Cardiac muscle cell (in vitro differentiated cells and primary cell): ENCODE measurements at regions not wholly inside any gene's neighbourhood (a gene's known extent, or its start where the extent isn't known, plus 50 kb on each side); places are given as distances from the start of the nearest gene placed in this dataset.

Experiments used
- DNase-seq, 2 donors: peaks; one replicate each; pipeline versions ENCODE4 v3.0.0 to v3.0.0-alpha.2; 2010 to 2017; ENCODE audit warnings: low read depth in 1 of 2, low spot score in 1 of 2
- H3K27ac ChIP-seq: fragments of 200-600 bp; sonication (generic); 2 replicates; pipeline ENCODE4 v1.5.1; 2016
- H3K27me3 ChIP-seq: fragments of 200-600 bp; sonication (generic); 2 replicates; pipeline ENCODE4 v1.6.0; 2016; ENCODE audit warnings: control low read depth
- H3K36me3 ChIP-seq: fragments of 200-600 bp; sonication (generic); 2 replicates; pipeline ENCODE4 v1.5.1; 2016; ENCODE audit warnings: control low read depth
- H3K4me1 ChIP-seq: fragments of 200-600 bp; sonication (generic); 2 replicates; pipeline ENCODE4 v1.8.1; 2017; ENCODE audit warnings: low read depth, mild to moderate bottlenecking, mixed run types
- H3K4me3 ChIP-seq: fragments of 200-600 bp; sonication (generic); 2 replicates; pipeline ENCODE4 v1.5.1; 2016; ENCODE audit warnings: mild to moderate bottlenecking
- H3K9me3 ChIP-seq: fragments of 200-600 bp; sonication (generic); 2 replicates; pipeline ENCODE4 v1.5.1; 2017; ENCODE audit warnings: low read depth, mild to moderate bottlenecking, control low read depth
- TF ChIP-seq, protein P1 (sequence below): IDR thresholded peaks from 2 replicates; pipeline ENCODE4 v1.5.1; 2012; ENCODE audit warnings: low read depth, mild to moderate bottlenecking, low read length

DNA sequence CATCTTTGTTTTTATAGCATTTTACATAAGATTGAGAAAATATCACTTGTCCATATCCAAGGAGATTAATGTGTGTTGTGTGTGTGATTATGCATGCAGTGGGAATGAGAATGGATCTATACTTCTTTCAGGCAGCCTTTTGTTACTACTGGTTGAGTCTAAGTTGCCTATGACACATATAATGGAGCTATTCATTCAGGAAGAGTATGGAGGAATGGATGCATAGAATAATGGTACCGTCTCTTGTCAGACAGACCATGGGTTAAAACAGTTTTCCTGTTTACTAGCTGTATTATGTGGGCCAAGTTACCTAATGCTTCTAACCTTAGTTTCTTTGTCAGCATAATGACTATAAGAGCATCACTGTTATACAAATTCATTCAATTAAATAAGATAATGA is 155.4 kb upstream of the KYNU start:
- H3K4me3 ChIP-seq: no peak overlapping the region

DNA sequence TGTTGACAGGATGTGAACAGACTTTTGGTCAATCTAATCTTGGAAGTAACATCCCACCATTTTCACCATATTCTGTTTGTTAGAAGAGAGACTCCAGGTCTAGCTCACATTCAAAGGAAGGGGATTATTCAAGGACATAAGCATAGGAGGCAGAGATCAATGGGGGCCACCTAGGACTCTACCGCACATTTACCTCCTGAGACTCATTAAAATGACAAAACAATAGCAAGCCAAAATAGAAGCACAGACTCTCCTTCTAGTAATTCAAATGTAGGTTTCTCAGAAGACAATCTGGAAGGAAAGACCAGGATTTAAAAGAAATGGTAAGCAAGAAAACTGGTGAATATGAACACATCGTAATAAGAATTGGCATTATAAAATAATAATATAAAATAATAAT is 156.4 kb upstream of the KYNU start:
- Histone ChIP-seq H3K4me1 (peaks cover 11% of the 10 kb centered on the region), H3K27ac (no peak overlapping the region), H3K27me3 (no peaks in the 10 kb centered on the region), H3K36me3 (no peaks in the 10 kb centered on the region), H3K9me3 (no peaks in the 10 kb centered on the region), H3K4me3 (no peak overlapping the region)
- TF ChIP-seq, protein P1, sequence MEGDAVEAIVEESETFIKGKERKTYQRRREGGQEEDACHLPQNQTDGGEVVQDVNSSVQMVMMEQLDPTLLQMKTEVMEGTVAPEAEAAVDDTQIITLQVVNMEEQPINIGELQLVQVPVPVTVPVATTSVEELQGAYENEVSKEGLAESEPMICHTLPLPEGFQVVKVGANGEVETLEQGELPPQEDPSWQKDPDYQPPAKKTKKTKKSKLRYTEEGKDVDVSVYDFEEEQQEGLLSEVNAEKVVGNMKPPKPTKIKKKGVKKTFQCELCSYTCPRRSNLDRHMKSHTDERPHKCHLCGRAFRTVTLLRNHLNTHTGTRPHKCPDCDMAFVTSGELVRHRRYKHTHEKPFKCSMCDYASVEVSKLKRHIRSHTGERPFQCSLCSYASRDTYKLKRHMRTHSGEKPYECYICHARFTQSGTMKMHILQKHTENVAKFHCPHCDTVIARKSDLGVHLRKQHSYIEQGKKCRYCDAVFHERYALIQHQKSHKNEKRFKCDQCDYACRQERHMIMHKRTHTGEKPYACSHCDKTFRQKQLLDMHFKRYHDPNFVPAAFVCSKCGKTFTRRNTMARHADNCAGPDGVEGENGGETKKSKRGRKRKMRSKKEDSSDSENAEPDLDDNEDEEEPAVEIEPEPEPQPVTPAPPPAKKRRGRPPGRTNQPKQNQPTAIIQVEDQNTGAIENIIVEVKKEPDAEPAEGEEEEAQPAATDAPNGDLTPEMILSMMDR: no peak
- DNase-seq: no peak

More for the DNA sequence above, 155.4 kb upstream of the KYNU start:
- H3K9me3 ChIP-seq: no peaks in the 10 kb centered on the region
- no peak for DNase-seq
- TF ChIP-seq, protein P1: no peak
- H3K27me3 ChIP-seq: no peaks in the 10 kb centered on the region
- H3K27ac ChIP-seq: no peak overlapping the region
- H3K4me1 ChIP-seq: peaks cover 4% of the 10 kb centered on the region
- H3K36me3 ChIP-seq: no peaks in the 10 kb centered on the region

DNA sequence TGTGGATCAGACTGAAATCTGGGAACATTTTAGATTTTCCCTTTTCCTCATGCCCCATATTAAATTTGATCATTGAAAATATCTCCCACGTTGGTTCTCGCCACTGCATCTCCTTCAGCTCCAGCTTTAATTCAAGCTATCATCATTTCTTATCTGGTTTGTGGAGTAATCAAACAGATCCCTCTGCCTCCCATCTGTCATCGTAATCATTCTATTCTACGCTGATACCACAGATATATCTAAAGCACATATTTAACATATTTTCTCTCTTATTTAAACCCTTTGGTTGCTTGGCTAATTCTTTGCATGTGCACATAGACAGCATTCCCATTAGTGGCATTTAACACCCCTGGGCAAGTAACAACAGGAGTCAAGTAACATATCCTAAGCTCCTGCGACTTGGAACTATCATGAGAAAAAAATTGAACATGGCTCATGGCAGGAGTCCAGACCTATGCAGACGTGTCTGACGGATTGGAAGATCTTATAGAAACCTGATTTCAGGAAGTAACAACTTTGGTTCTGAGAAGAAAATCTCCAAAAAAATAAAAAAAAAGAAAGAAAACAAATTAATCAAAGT is 158.8 kb upstream of the KYNU start:
- Histone ChIP-seq H3K9me3 (no peaks in the 10 kb centered on the region), H3K36me3 (no peaks in the 10 kb centered on the region), H3K27me3 (no peaks in the 10 kb centered on the region), H3K27ac (no peak overlapping the region), H3K4me3 (no peak overlapping the region), H3K4me1 (peaks cover 11% of the 10 kb centered on the region)
- no peak for DNase-seq
- TF ChIP-seq, protein P1: no peak

DNA sequence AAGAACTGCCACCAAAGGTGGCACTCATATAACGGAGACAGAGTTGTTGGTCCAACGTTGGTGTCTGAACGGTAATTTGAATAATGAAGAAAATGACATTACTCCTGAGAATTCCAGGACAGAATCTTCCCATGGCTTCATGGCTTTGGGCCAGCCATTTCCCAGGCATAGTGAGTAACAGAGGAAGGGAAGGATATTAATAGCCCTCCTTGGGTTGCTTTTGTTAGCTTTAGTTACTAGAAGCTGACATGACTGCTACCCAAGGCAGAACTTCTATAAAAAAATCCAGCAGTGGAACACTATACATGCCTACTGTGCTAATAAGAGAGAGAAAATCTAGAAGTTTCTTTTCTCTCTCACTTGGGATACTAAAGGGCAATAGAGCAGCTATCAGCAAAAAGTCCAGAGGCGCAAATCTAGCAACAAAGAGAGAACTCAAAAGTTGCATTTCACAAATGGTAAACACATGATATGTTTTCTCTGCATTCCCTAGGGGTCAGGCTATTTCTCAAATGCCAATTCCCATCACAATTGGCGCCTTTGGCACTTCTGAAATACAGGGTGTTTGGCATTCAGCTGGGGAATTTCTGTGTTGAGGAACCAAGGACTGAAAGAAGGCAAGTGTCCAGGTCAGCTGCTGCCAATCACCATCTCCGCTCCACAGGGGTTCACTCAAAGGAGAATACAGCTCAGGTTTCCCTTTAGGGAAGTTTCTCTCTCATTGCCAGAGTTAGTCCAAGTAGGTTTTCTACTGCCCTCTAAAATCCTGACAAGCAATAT is 160.8 kb upstream of the KYNU start:
- Histone ChIP-seq H3K27ac (no peak overlapping the region), H3K4me1 (peaks cover 11% of the 10 kb centered on the region), H3K36me3 (no peaks in the 10 kb centered on the region), H3K9me3 (no peaks in the 10 kb centered on the region), H3K27me3 (no peaks in the 10 kb centered on the region), H3K4me3 (no peak overlapping the region)
- TF ChIP-seq, protein P1: no peak
- DNase-seq: peak; percentile 22 to 35

DNA sequence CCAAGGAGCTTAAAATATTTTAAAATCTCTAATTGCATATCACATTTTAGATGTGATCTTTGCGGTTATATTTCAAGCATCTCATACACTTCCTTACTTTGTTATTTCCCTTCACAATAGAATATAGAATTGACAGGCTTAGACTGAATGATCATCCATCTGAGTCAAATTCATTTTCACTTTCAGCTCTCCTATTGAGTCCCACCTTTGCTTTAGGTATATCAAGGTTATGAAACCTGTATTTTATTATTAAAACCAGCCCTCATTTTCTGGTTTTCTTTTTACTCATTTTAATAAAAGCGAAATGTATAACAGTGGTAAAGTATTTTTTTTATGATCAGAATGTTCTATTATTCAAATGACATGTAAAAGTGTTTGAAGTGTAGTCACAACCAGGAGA is 162.9 kb upstream of the KYNU start:
- TF ChIP-seq, protein P1: no peak
- H3K36me3 ChIP-seq: no peaks in the 10 kb centered on the region
- DNase-seq: no peak

More for the DNA sequence above, 162.9 kb upstream of the KYNU start:
- Histone ChIP-seq H3K4me1 (peaks cover 11% of the 10 kb centered on the region), H3K4me3 (no peak overlapping the region), H3K27ac (no peak overlapping the region), H3K9me3 (no peaks in the 10 kb centered on the region), H3K27me3 (no peaks in the 10 kb centered on the region)
